GM06990 (cell line): ENCODE measurements at regions not wholly inside any gene's neighbourhood (a gene's known extent, or its start where the extent isn't known, plus 50 kb on each side); places are given as distances from the start of the nearest gene placed in this dataset.

Source experiments
- DNase-seq: peaks from one replicate; pipeline ENCODE4 v3.0.0-alpha.2; 2011; ENCODE audit not compliant: insufficient read length; ENCODE audit errors: extremely low read depth
- H3K27me3 ChIP-seq: replicated peaks from 2 replicates; pipeline ENCODE4 v1.6.0; 2011; ENCODE audit warnings: low read length; ENCODE audit not compliant: control insufficient read depth, insufficient read depth
- H3K36me3 ChIP-seq: 2 replicates; pipeline ENCODE4 v1.5.1; 2011; ENCODE audit warnings: low read length; ENCODE audit not compliant: control insufficient read depth, insufficient read depth
- H3K4me3 ChIP-seq: replicated peaks from 2 replicates; pipeline ENCODE4 v1.5.1; 2011; ENCODE audit warnings: low read depth, mild to moderate bottlenecking, control low read depth, low read length
- CTCF ChIP-seq: IDR thresholded peaks from 2 replicates; pipeline ENCODE4 v1.5.1; 2011; ENCODE audit warnings: low read length, control low read depth, mild to moderate bottlenecking, inconsistent platforms; ENCODE audit not compliant: insufficient read depth, poor library complexity, severe bottlenecking

DNA sequence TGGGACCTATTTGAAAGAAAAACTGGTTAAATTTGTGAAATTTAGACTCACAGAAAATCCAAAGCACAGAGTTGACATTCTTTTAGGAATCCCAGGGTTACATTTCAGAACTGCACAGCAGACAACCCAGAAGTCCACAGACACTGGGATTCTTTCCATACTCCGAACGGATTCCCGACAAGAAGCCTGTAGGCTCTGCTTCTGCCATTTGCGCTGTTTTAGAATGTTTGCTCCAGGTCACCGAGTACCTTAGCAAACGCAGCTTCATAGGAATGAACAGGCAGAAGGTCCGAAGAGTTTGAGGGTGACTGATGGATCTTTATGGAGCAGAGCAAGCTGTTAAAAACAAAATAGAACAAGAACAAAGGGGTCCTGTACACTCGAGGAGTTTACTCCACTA lies 84.5 kb upstream of the NFIB start:
- H3K36me3 ChIP-seq, result no peaks in the 10 kb centered on the region
- no peaks in the 10 kb centered on the region for H3K27me3 ChIP-seq
- no peak for TF ChIP-seq CTCF
- no peak for DNase-seq
- H3K4me3 ChIP-seq, result no peak overlapping the region

- no peak for DNase-seq
- TF ChIP-seq CTCF, result no peak
- Histone ChIP-seq H3K4me3 (no peak overlapping the region), H3K36me3 (no peaks in the 10 kb centered on the region), H3K27me3 (no peaks in the 10 kb centered on the region)
Measured at GRCh38 chr9:14396171-14396570, 82.2 kb upstream of the NFIB start.

- H3K27me3 ChIP-seq, result no peaks in the 10 kb centered on the region
- H3K36me3 ChIP-seq, result no peaks in the 10 kb centered on the region
- no peak for DNase-seq
- TF ChIP-seq CTCF, result no peak
- H3K4me3 ChIP-seq, result no peak overlapping the region
Measured at GRCh38 chr9:14395317-14396082, 81.6 kb upstream of the NFIB start.

DNA sequence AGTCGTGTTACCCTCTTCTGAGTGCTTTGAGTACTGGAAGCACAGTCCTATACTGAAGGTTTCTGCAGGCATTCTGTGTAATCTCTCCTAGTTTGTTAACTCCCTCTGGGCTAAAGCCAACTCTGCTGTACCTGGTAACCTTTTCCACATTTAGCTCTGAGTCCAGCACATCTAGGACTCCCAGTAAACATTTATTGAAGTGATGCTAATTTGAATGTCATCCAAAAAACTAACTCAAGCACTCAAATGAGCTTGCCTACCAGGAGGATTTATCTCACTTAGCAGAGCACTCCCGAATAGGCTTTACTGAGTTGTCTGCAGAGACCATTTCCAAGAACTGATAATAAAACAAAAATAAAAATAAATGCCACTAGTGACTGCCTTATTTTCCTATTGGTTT lies 79.5 kb upstream of the NFIB start:
- Histone ChIP-seq H3K36me3 (no peaks in the 10 kb centered on the region), H3K27me3 (no peaks in the 10 kb centered on the region), H3K4me3 (no peak overlapping the region)
- no peak for DNase-seq
- TF ChIP-seq CTCF, result no peak

DNA sequence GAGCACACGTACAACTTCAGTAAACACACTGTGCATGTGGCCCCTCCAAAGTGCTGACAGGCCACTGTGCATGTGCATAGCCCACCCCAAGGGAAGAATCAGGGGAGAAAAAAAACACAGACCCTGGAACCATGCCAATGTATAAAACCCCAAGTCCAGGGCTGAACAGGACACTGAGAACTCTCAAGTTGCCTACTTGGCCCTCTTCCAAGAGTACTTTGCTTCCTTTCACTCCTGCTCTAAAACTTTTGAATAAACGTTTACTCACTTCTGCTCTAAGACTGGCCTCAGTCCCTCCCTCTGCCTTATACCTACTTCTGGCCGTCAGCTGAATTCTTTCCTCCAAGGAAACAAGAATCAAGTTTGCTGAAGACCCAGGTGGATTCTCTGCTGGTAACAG lies 77.7 kb upstream of the NFIB start:
- DNase-seq, result no peak
- Histone ChIP-seq H3K27me3 (no peaks in the 10 kb centered on the region), H3K36me3 (no peaks in the 10 kb centered on the region), H3K4me3 (no peak overlapping the region)
- TF ChIP-seq CTCF, result no peak

GRCh38 chr9:14389657-14390056 lies 75.7 kb upstream of the NFIB start:
- Histone ChIP-seq H3K36me3 (no peaks in the 10 kb centered on the region), H3K4me3 (no peak overlapping the region), H3K27me3 (no peaks in the 10 kb centered on the region)
- no peak for DNase-seq
- TF ChIP-seq CTCF, result no peak
